ENCODE measurements at regions not wholly inside any gene's neighbourhood (a gene's known extent, or its start where the extent isn't known, plus 50 kb on each side); places are given as distances from the start of the nearest gene placed in this dataset.

DNA sequence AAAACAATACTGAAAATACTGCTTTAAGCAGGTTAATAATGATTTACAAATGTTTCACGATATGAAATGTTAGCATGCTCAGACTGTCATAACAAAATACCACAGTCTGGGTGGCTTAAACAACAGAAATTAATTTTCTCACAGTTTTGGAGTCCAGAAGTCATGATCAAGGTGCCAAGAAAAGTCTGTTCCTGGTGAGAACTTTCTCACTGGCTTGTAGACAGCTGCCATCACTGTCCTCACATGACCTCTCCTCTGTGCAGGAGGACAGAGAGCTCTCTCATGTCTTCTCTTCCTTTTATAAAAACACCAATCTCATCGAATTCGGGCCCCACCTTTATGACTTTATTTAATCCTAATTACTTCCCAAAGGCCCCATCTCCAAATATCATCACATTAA lies 426.7 kb downstream of the KLHL13 start:
- POLR2A ChIA-PET, result no interaction called here
- no peak for DNase-seq (ENCODE audit: extremely low spot score)
- TF ChIP-seq FOXM1 (IDR thresholded peaks at IDR 0.05; ENCODE audit: borderline replicate concordance), result no peak
- CTCF ChIA-PET, result no interaction called here

GRCh38 chrX:117680286-117680685 lies 436.3 kb downstream of the KLHL13 start:
- POLR2A ChIA-PET, result no interaction called here
- TF ChIP-seq ARNT (IDR thresholded peaks at IDR 0.05) (no peak), PKNOX1 (IDR thresholded peaks at IDR 0.05) (no peak), TARDBP (IDR thresholded peaks at IDR 0.05) (no peak), ZNF384 (IDR thresholded peaks at IDR 0.05) (no peak), SP1 (IDR thresholded peaks at IDR 0.05) (no peak)
- CTCF ChIA-PET, result no interaction called here
- no peak for DNase-seq (ENCODE audit: extremely low spot score)

DNA sequence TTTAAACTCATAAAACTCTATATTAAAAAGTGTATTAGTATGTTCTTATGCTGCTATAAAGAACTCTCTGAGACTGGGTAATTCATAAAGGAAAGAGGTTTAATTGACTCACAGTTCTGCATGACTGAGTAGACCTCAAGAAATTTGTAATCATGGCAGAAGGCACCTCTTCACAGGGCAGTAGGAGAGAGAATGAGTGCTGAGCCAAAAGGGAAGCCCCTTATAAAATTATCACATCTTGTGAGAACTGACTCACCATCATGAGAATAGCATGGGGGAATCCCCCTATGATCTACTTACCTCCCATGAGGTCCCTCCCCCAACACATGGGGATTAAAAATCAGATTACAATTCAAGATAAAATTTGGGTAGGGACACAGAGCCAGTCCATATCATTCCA lies 463.2 kb downstream of the KLHL13 start:
- no peak for DNase-seq (ENCODE audit: extremely low spot score)
- CTCF ChIA-PET, result no interaction called here
- TF ChIP-seq ARNT (IDR thresholded peaks at IDR 0.05) (no peak), L3MBTL2 (conservative IDR thresholded peaks at IDR 0.05) (no peak), NFRKB (IDR thresholded peaks at IDR 0.05) (no peak), ZNF384 (IDR thresholded peaks at IDR 0.05) (no peak), FOXM1 (IDR thresholded peaks at IDR 0.05; ENCODE audit: borderline replicate concordance) (no peak), TARDBP (IDR thresholded peaks at IDR 0.05) (no peak), ELF4 (IDR thresholded peaks at IDR 0.05) (no peak), HDGF (IDR thresholded peaks at IDR 0.05; ENCODE audit: borderline replicate concordance) (no peak), SP1 (IDR thresholded peaks at IDR 0.05) (no peak), PKNOX1 (IDR thresholded peaks at IDR 0.05) (no peak), FOXA1 (IDR thresholded peaks at IDR 0.05) (no peak), CTBP1 (IDR thresholded peaks at IDR 0.05; ENCODE audit: borderline replicate concordance) (no peak), BHLHE40 (IDR thresholded peaks at IDR 0.05; ENCODE audit: borderline replicate concordance) (no peak)
- POLR2A ChIA-PET, result no interaction called here

- TF ChIP-seq LEF1 (IDR thresholded peaks at IDR 0.05; ENCODE audit: borderline replicate concordance) (no peak), FOXM1 (IDR thresholded peaks at IDR 0.05; ENCODE audit: borderline replicate concordance) (no peak), NFRKB (IDR thresholded peaks at IDR 0.05) (no peak), PKNOX1 (IDR thresholded peaks at IDR 0.05) (no peak), CTBP1 (IDR thresholded peaks at IDR 0.05; ENCODE audit: borderline replicate concordance) (no peak), FOXK2 (IDR thresholded peaks at IDR 0.05) (no peak), HDGF (IDR thresholded peaks at IDR 0.05; ENCODE audit: borderline replicate concordance) (no peak), ZNF384 (IDR thresholded peaks at IDR 0.05) (no peak), ELF4 (IDR thresholded peaks at IDR 0.05) (no peak), SUZ12 (IDR thresholded peaks at IDR 0.05) (no peak), SP1 (IDR thresholded peaks at IDR 0.05) (no peak), ARNT (IDR thresholded peaks at IDR 0.05) (no peak), FOXA1 (IDR thresholded peaks at IDR 0.05) (no peak), TARDBP (IDR thresholded peaks at IDR 0.05) (no peak), L3MBTL2 (conservative IDR thresholded peaks at IDR 0.05) (no peak), BHLHE40 (IDR thresholded peaks at IDR 0.05; ENCODE audit: borderline replicate concordance) (no peak)
- DNase-seq (ENCODE audit: extremely low spot score), result no peak
- POLR2A ChIA-PET, result no interaction called here
- CTCF ChIA-PET, result no interaction called here
Measured at GRCh38 chrX:117645639-117646038, 471.0 kb downstream of the KLHL13 start.

DNA sequence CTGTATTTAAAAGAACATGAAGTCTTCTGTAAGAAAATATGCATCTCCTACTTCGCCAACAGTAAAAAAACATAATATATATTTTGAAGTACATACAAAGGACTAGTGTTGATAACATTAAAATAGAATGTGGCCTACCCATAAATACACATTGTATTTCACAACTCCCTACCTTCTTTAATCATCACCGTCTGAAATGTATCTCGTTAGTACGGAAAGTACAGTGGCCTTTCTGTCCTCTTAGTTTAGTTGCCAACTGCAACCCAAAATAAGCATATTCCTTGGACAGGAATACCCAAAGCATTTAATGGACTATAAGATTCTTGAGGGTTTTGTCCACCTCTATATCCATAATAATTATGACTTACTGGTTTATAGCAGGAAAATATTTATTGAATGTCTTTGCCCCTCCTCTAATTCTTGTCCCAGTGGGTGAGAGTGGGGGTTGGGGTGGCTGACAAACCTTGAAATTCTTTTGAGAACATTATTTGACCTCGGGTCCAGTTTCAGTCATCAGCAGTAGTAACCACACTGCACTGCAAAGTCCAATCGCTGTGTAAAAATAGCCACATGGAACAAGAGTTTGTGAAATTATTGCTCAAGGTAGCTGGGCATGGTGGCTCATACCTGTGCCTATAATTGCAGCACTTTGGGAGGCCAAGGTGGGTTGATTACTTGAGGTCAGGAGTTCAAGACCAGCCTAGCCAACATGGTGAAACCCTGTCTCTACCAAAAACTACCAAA lies 474.5 kb downstream of the KLHL13 start:
- ChIA-PET CTCF (no interaction called here), POLR2A (no interaction called here)
- TF ChIP-seq FOXM1 (IDR thresholded peaks at IDR 0.05; ENCODE audit: borderline replicate concordance) (no peak), SP1 (IDR thresholded peaks at IDR 0.05) (no peak), ELF4 (IDR thresholded peaks at IDR 0.05) (no peak), HDGF (IDR thresholded peaks at IDR 0.05; ENCODE audit: borderline replicate concordance) (no peak), FOXA1 (IDR thresholded peaks at IDR 0.05) (no peak), BHLHE40 (IDR thresholded peaks at IDR 0.05; ENCODE audit: borderline replicate concordance) (no peak), FOXK2 (IDR thresholded peaks at IDR 0.05) (no peak), LEF1 (IDR thresholded peaks at IDR 0.05; ENCODE audit: borderline replicate concordance) (no peak), L3MBTL2 (conservative IDR thresholded peaks at IDR 0.05) (no peak), PKNOX1 (IDR thresholded peaks at IDR 0.05) (no peak), CTBP1 (IDR thresholded peaks at IDR 0.05; ENCODE audit: borderline replicate concordance) (no peak), SUZ12 (IDR thresholded peaks at IDR 0.05) (no peak), ARNT (IDR thresholded peaks at IDR 0.05) (no peak), ZNF384 (IDR thresholded peaks at IDR 0.05) (no peak), TARDBP (IDR thresholded peaks at IDR 0.05) (no peak), NFRKB (IDR thresholded peaks at IDR 0.05) (no peak)
- DNase-seq (ENCODE audit: extremely low spot score), result no peak

DNA sequence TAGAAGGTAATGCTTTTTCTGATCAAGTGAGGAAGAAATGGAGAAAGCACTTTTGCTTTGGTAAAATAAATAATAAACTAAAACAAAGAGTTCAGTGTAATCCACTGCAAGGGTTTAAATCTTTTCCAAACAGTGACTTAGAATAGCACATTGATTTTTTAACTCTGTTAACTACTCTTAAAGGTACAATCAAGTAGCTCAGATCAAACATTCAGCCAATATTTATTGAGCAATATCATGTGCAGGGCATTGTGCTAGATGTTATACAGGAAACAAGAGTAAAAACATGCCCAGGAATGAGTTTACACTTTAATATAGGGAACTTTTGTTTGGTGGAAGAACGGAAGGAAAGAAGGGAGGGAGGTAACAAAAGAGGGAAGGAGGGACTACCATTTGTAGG lies 479.8 kb downstream of the KLHL13 start:
- CTCF ChIA-PET, result no interaction called here
- POLR2A ChIA-PET, result no interaction called here
- no peak for DNase-seq (ENCODE audit: extremely low spot score)
- TF ChIP-seq ZNF384 (IDR thresholded peaks at IDR 0.05), result no peak
- TF ChIP-seq LEF1 (IDR thresholded peaks at IDR 0.05; ENCODE audit: borderline replicate concordance), result no peak
- no peak for TF ChIP-seq HDGF (IDR thresholded peaks at IDR 0.05; ENCODE audit: borderline replicate concordance)

Measured in HEK293T (cell line).